GM21786 (cell line): ENCODE measurements at regions not wholly inside any gene's neighbourhood (a gene's known extent, or its start where the extent isn't known, plus 50 kb on each side); places are given as distances from the start of the nearest gene placed in this dataset.
A peak's percentile ranks its signal among the peaks of the same experiment; 100 is the strongest.

Experiments used
- ATAC-seq: cut with Tn5 transposase; IDR thresholded peaks from one replicate; pipeline ENCODE4 v1.9.1; 2021; ENCODE audit not compliant: unreplicated experiment

- no peak for ATAC-seq
These were observed 66.7 kb upstream of the EZH2 start for GRCh38 chr7:148950806-148951205.

DNA sequence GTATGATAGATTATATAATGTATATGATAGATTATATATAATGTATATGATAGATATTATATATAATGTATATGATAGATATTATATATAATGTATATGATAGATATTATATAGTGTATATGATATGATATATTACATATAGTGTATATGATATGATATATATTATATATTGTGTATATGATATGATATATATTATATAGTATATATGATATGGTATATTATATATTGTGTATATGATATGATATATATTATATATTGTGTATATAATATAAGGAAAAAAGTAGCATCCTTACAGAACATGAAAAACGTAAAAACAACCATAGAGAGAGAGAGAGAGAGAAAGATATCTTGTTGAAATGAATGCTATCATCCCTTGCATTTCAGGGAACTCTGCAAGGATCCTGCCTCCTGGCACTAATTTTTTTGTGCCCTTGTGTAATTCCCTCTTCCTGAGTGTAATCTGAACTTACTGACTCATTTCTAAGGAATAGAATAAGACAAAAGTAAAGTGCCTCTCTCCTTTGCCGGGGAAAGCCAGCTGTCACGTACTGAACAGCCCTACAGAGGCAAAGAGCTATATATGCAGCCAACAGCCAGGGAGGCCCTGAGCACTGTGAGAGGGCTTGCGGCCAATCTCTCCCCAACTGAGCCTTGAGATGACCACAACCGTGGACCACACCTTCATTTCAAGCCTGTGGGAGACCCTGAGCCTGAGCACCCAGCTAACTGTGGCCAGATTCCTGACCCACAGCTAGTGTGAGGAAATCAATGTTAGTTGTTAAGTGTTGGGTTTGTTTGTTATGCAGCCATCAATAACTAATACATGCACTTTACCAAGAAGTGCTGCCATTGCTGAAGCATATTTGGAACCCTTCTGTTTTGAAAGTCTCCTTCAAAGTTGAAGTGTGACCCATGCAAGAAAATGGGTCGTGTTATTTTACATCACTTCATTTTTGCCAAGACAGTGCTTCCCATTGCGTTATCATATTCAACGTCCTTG, 61.1 kb upstream of the EZH2 start:
- ATAC-seq = no peak

DNA sequence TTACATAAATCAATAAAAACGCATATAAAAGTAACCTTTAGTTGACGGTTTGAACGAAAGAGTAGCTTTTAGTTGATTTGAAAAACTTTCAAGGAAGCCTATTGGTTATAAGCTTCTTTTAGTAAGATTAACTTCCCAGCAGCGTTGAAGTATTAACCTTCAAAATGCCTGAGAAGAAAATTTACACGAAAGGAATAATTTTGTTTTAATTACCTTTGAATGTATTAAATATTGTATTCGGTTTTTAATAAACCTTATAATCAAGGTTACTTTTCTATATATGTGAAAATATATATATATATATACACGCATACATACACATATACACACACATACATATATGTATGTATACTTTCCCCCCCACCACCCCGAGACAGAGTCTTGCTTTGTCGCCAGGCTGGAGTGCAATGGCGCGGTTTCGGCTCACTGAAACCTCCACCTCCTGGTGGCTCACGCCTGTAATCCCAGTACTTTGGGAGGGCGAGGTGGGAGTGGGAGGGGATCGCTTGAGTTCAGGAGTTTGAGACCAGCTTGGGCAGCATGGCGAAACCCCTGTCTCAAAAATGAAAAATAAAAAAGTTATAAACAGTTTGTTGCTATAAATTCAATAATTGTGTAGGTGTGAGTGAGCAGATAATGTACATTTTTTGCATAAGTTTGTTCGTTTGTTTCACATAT, 57.6 kb upstream of the EZH2 start:
- peak; percentile 56 for ATAC-seq

GRCh38 chr7:148940702-148941597, 56.9 kb upstream of the EZH2 start:
- peak; percentile 59 for ATAC-seq

DNA sequence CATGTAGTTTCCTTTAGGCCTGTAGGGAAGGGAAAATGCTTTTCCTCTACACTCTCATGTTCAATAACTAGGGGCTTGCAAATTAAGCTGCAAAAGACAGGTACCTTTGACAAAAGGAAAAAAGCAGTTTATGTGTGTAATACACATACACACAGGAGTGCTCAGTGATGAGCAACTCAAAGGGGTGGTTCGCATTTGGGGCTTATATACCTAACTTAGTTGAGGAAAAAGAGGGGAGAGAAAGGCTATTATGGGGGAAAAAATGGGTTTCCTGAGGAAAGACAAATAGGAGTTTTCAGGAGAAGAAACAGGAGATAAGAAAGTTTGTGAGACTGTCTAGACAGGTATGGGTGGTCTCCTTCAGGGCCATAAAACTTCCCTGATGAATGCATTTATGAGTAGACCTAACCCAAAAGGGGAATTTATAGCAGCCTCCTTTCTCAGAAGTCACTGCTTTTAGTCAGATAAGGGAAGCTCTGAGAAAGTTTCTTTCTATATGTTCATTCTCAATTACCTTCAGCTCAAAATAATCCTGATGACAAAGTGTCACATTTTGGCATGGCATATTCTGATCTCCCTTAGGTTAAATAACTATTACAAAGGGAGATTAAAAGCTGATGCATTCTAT, 55.2 kb upstream of the EZH2 start:
- no peak for ATAC-seq

- ATAC-seq = no peak
These were observed 51.4 kb upstream of the EZH2 start for GRCh38 chr7:148935451-148935850.
